Cardiac muscle cell (in vitro differentiated cells and primary cell): ENCODE measurements at regions not wholly inside any gene's neighbourhood (a gene's known extent, or its start where the extent isn't known, plus 50 kb on each side); places are given as distances from the start of the nearest gene placed in this dataset.

Experiments
- DNase-seq, 2 donors: peaks; one replicate each; pipeline versions ENCODE4 v3.0.0 to v3.0.0-alpha.2; 2010 to 2017; ENCODE audit warnings: low read depth in 1 of 2, low spot score in 1 of 2
- H3K27ac ChIP-seq: fragments of 200-600 bp; sonication (generic); 2 replicates; pipeline ENCODE4 v1.5.1; 2016
- H3K27me3 ChIP-seq: fragments of 200-600 bp; sonication (generic); 2 replicates; pipeline ENCODE4 v1.6.0; 2016; ENCODE audit warnings: control low read depth
- H3K36me3 ChIP-seq: fragments of 200-600 bp; sonication (generic); 2 replicates; pipeline ENCODE4 v1.5.1; 2016; ENCODE audit warnings: control low read depth
- H3K4me1 ChIP-seq: fragments of 200-600 bp; sonication (generic); 2 replicates; pipeline ENCODE4 v1.8.1; 2017; ENCODE audit warnings: low read depth, mild to moderate bottlenecking, mixed run types
- H3K4me3 ChIP-seq: fragments of 200-600 bp; sonication (generic); 2 replicates; pipeline ENCODE4 v1.5.1; 2016; ENCODE audit warnings: mild to moderate bottlenecking
- H3K9me3 ChIP-seq: fragments of 200-600 bp; sonication (generic); 2 replicates; pipeline ENCODE4 v1.5.1; 2017; ENCODE audit warnings: low read depth, mild to moderate bottlenecking, control low read depth
- CTCF ChIP-seq: IDR thresholded peaks from 2 replicates; pipeline ENCODE4 v1.5.1; 2012; ENCODE audit warnings: low read depth, mild to moderate bottlenecking, low read length

DNA sequence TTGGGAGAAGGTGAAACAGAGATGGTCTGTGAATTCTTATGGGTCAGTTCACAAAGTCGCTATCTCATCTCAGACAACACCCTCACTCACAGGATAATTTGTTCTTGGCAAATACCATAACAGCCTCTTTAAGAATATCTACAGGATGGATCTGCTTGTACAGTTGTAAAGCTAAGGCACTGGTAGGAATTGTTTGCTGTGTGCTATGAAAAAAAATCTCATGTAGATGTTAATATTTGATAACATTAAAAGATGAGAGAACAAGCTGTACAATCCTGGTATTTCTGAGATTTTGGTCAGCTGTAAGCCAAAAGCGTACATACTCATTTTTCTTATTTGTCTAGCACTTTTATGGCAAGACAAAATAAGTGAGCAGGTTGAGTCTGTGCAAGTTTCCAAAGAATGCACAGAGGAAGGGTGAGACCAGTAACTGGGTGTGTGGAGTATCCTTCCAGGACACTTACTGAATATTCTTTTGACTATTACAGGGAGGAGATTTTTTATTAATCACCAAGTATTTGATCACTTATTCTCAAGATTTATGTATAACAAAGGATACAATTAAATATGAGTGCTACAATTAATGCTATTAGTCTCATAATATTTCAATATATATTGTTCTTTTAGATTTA, 814.5 kb upstream of the MIR17HG start:
- H3K4me3 ChIP-seq, result no peak overlapping the region
- no peaks in the 10 kb centered on the region for H3K36me3 ChIP-seq
- no peak for TF ChIP-seq CTCF
- DNase-seq, result no peak
- no peak overlapping the region for H3K27ac ChIP-seq
- H3K4me1 ChIP-seq, result no peaks in the 10 kb centered on the region
- no peaks in the 10 kb centered on the region for H3K9me3 ChIP-seq
- no peaks in the 10 kb centered on the region for H3K27me3 ChIP-seq

GRCh38 chr13:90533866-90534265, 813.6 kb upstream of the MIR17HG start:
- H3K9me3 ChIP-seq, result no peaks in the 10 kb centered on the region
- DNase-seq, result no peak
- no peaks in the 10 kb centered on the region for H3K27me3 ChIP-seq
- H3K4me3 ChIP-seq, result no peak overlapping the region
- TF ChIP-seq CTCF, result no peak
- H3K27ac ChIP-seq, result no peak overlapping the region
- H3K4me1 ChIP-seq, result no peaks in the 10 kb centered on the region
- H3K36me3 ChIP-seq, result no peaks in the 10 kb centered on the region

- H3K27ac ChIP-seq, result no peak overlapping the region
- no peaks in the 10 kb centered on the region for H3K4me1 ChIP-seq
- H3K9me3 ChIP-seq, result no peaks in the 10 kb centered on the region
- TF ChIP-seq CTCF, result no peak
- no peak overlapping the region for H3K4me3 ChIP-seq
- H3K36me3 ChIP-seq, result no peaks in the 10 kb centered on the region
- no peaks in the 10 kb centered on the region for H3K27me3 ChIP-seq
- DNase-seq, result no peak
These were observed 812.7 kb upstream of the MIR17HG start for GRCh38 chr13:90534617-90535370.

GRCh38 chr13:90535421-90535820, 812.1 kb upstream of the MIR17HG start:
- Histone ChIP-seq H3K4me3 (no peak overlapping the region), H3K9me3 (no peaks in the 10 kb centered on the region), H3K27ac (no peak overlapping the region), H3K36me3 (no peaks in the 10 kb centered on the region), H3K27me3 (no peaks in the 10 kb centered on the region), H3K4me1 (no peaks in the 10 kb centered on the region)
- DNase-seq, result no peak
- TF ChIP-seq CTCF, result no peak

DNA sequence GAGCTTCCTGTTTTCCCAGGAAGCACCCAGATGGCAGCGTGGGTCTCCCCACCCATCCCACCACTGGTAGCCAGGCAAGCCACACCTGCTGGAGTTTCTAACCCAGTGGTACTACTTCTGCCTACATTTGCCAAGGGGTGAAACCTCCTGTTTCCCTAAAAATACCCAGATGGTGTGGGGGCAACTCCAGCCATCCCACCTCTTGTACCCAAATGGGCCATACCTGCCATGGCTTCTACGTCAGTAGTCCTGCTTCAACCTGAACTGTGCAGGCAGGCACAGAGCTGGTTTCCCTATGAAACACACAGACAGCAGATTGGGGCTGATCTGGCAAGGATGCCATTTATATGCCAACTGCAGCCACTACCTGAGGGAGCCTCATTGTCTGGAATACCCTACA, 809.4 kb upstream of the MIR17HG start:
- no peaks in the 10 kb centered on the region for H3K4me1 ChIP-seq
- DNase-seq, result no peak
- no peak overlapping the region for H3K27ac ChIP-seq
- H3K4me3 ChIP-seq, result no peak overlapping the region
- H3K9me3 ChIP-seq, result no peaks in the 10 kb centered on the region
- H3K36me3 ChIP-seq, result no peaks in the 10 kb centered on the region
- TF ChIP-seq CTCF, result no peak
- H3K27me3 ChIP-seq, result no peaks in the 10 kb centered on the region
